ENCODE measurements at regions not wholly inside any gene's neighbourhood (a gene's known extent, or its start where the extent isn't known, plus 50 kb on each side); places are given as distances from the start of the nearest gene placed in this dataset.
"Not testable (repeated sequence)": the region's sequence is repeated elsewhere in the genome, so short reads cannot be mapped to it uniquely, and the experiment has no call there.

GRCh38 chr1:149157409-149157808 lies 54.1 kb upstream of the NBPF9 start:
- in situ Hi-C loops (cut with HindIII; ENCODE audit: low sequenced_read_pairs); H3K4me3 ChIP-seq (ENCODE audit: low read depth, low read length): not testable (repeated sequence)
- peak; percentile 0 for DNase-seq (ENCODE audit: low read depth, low spot score)

- in situ Hi-C loops (cut with HindIII; ENCODE audit: low sequenced_read_pairs); H3K4me3 ChIP-seq (ENCODE audit: low read depth, low read length): not testable (repeated sequence)
- peak; percentile 2 for DNase-seq (ENCODE audit: low read depth, low spot score)
These were observed 55.0 kb upstream of the NBPF9 start for GRCh38 chr1:149158308-149158707.

GRCh38 chr1:149163063-149163444 lies 59.7 kb upstream of the NBPF9 start:
- H3K4me3 ChIP-seq (ENCODE audit: low read depth, low read length): peak overlapping the region; percentile 13
- in situ Hi-C loops (cut with HindIII; ENCODE audit: low sequenced_read_pairs); DNase-seq (ENCODE audit: low read depth, low spot score): not testable (repeated sequence)

- H3K4me3 ChIP-seq (ENCODE audit: low read depth, low read length); in situ Hi-C loops (cut with HindIII; ENCODE audit: low sequenced_read_pairs); DNase-seq (ENCODE audit: low read depth, low spot score): not testable (repeated sequence)
These were observed 71.4 kb upstream of the NBPF9 start for GRCh38 chr1:149174765-149175164.

GRCh38 chr1:149175812-149176211 lies 72.5 kb upstream of the NBPF9 start:
- DNase-seq (ENCODE audit: low read depth, low spot score); in situ Hi-C loops (cut with HindIII; ENCODE audit: low sequenced_read_pairs); H3K4me3 ChIP-seq (ENCODE audit: low read depth, low read length): not testable (repeated sequence)

- H3K4me3 ChIP-seq (ENCODE audit: low read depth, low read length): peak overlapping the region; percentile 49
- peak; percentile 69 for DNase-seq (ENCODE audit: low read depth, low spot score)
- in situ Hi-C loops (cut with HindIII; ENCODE audit: low sequenced_read_pairs): not testable (repeated sequence)
These were observed 73.3 kb upstream of the NBPF9 start for GRCh38 chr1:149176453-149177316.

GRCh38 chr1:149190742-149191141 lies 87.4 kb upstream of the NBPF9 start:
- DNase-seq (ENCODE audit: low read depth, low spot score); H3K4me3 ChIP-seq (ENCODE audit: low read depth, low read length); in situ Hi-C loops (cut with HindIII; ENCODE audit: low sequenced_read_pairs): not testable (repeated sequence)

- in situ Hi-C loops (cut with HindIII; ENCODE audit: low sequenced_read_pairs); H3K4me3 ChIP-seq (ENCODE audit: low read depth, low read length); DNase-seq (ENCODE audit: low read depth, low spot score): not testable (repeated sequence)
These were observed 93.3 kb upstream of the NBPF9 start for GRCh38 chr1:149196651-149197050.

GRCh38 chr1:149200567-149200966 lies 97.2 kb upstream of the NBPF9 start:
- in situ Hi-C loops (cut with HindIII; ENCODE audit: low sequenced_read_pairs); H3K4me3 ChIP-seq (ENCODE audit: low read depth, low read length): not testable (repeated sequence)
- DNase-seq (ENCODE audit: low read depth, low spot score): peak; percentile 16

GRCh38 chr1:149202283-149202682 lies 98.9 kb upstream of the NBPF9 start:
- DNase-seq (ENCODE audit: low read depth, low spot score); H3K4me3 ChIP-seq (ENCODE audit: low read depth, low read length); in situ Hi-C loops (cut with HindIII; ENCODE audit: low sequenced_read_pairs): not testable (repeated sequence)

- in situ Hi-C loops (cut with HindIII; ENCODE audit: low sequenced_read_pairs); DNase-seq (ENCODE audit: low read depth, low spot score); H3K4me3 ChIP-seq (ENCODE audit: low read depth, low read length): not testable (repeated sequence)
These were observed 101.0 kb upstream of the NBPF9 start for GRCh38 chr1:149204396-149204795.

- in situ Hi-C loops (cut with HindIII; ENCODE audit: low sequenced_read_pairs); H3K4me3 ChIP-seq (ENCODE audit: low read depth, low read length); DNase-seq (ENCODE audit: low read depth, low spot score): not testable (repeated sequence)
These were observed 105.5 kb upstream of the NBPF9 start for GRCh38 chr1:149208836-149209235.

GRCh38 chr1:149211757-149212420 lies 108.5 kb upstream of the NBPF9 start:
- H3K4me3 ChIP-seq (ENCODE audit: low read depth, low read length); in situ Hi-C loops (cut with HindIII; ENCODE audit: low sequenced_read_pairs): not testable (repeated sequence)

GRCh38 chr1:149212946-149213345 lies 109.6 kb upstream of the NBPF9 start:
- H3K4me3 ChIP-seq (ENCODE audit: low read depth, low read length); in situ Hi-C loops (cut with HindIII; ENCODE audit: low sequenced_read_pairs); DNase-seq (ENCODE audit: low read depth, low spot score): not testable (repeated sequence)

More at GRCh38 chr1:149211757-149212420, 108.5 kb upstream of the NBPF9 start:
- DNase-seq (ENCODE audit: low read depth, low spot score): not testable (repeated sequence)

GRCh38 chr1:149213673-149214072 lies 110.3 kb upstream of the NBPF9 start:
- H3K4me3 ChIP-seq (ENCODE audit: low read depth, low read length); DNase-seq (ENCODE audit: low read depth, low spot score); in situ Hi-C loops (cut with HindIII; ENCODE audit: low sequenced_read_pairs): not testable (repeated sequence)

- H3K4me3 ChIP-seq (ENCODE audit: low read depth, low read length); in situ Hi-C loops (cut with HindIII; ENCODE audit: low sequenced_read_pairs); DNase-seq (ENCODE audit: low read depth, low spot score): not testable (repeated sequence)
These were observed 115.0 kb upstream of the NBPF9 start for GRCh38 chr1:149218080-149218988.

- in situ Hi-C loops (cut with HindIII; ENCODE audit: low sequenced_read_pairs); DNase-seq (ENCODE audit: low read depth, low spot score); H3K4me3 ChIP-seq (ENCODE audit: low read depth, low read length): not testable (repeated sequence)
These were observed 116.2 kb upstream of the NBPF9 start for GRCh38 chr1:149219539-149219938.

All from astrocyte of the spinal cord (primary cell).